K562 (cell line): ENCODE measurements at regions not wholly inside any gene's neighbourhood (a gene's known extent, or its start where the extent isn't known, plus 50 kb on each side); places are given as distances from the start of the nearest gene placed in this dataset.

Experiments
- ATAC-seq: fragments of 200-7000 bp; cut with Tn5 transposase; 3 replicates; pipeline ENCODE4 v1.9.1; 2020; ENCODE audit warnings: moderate library complexity
- BruUV-seq: library from RNA; stranded (reverse); fragments of 400-500 nt; replicated peaks from 2 replicates; lab custom pipeline; 2021; lab: Mats Ljungman, UMichigan
- CTCF ChIA-PET: fragments of 300-600 bp; formaldehyde crosslinking; extraction: SDS; loops from one replicate; lab custom pipeline; 2021; ENCODE audit warnings: low intra/inter-chr PET ratio; lab: Yijun Ruan, JAX
- POLR2A ChIA-PET: fragments of 300-600, 350-650 bp; sonication (Branson Sonifier 250); formaldehyde crosslinking; extraction: SDS; loops from one replicate; lab custom pipeline; 2021; ENCODE audit warnings: antibody characterized with exemption, inconsistent platforms; lab: Yijun Ruan, JAX
- DNase-seq, 4 experiments: peaks; one replicate each; pipeline versions ENCODE4 v3.0.0 to v3.0.0-alpha.2; 2011 to 2018; ENCODE audit warnings: low spot score in 3 of 4, mixed read lengths in 3 of 4; ENCODE audit errors: extremely low read depth in 1 of 4
- FAIRE-seq: peaks from 2 replicates; lab custom pipeline; 2011; peaks lifted over from hg19 to GRCh38; lab: Jason Lieb, UNC
- H2AFZ ChIP-seq: 2 replicates; pipeline ENCODE4 v1.6.0; 2011; ENCODE audit warnings: low read depth, low read length, control low read depth, inconsistent platforms
- H3K27ac ChIP-seq: fragments of 200-600 bp; 3 replicates; pipeline ENCODE4 v1.8.0; 2011; ENCODE audit warnings: low read depth, mild to moderate bottlenecking, control low read depth, inconsistent platforms, low read length, moderate library complexity, mixed read lengths; ENCODE audit errors: extremely low read depth
- H3K27me3 ChIP-seq, 2 experiments: fragments of 300-600 bp in 1 of 2; 2 replicates in 1 of 2; 3 replicates in 1 of 2; pipeline versions ENCODE4 v1.6.0 to v1.8.0; 2011; ENCODE audit warnings: inconsistent platforms in 2 of 2, low read length in 2 of 2, mild to moderate bottlenecking in 1 of 2, mixed read lengths in 1 of 2, moderate library complexity in 1 of 2; ENCODE audit not compliant: control insufficient read depth in 2 of 2, insufficient read depth in 2 of 2
- H3K36me3 ChIP-seq: fragments of 300-600 bp; 3 replicates; pipeline ENCODE4 v1.8.0; 2011; ENCODE audit warnings: mild to moderate bottlenecking, low read length, inconsistent platforms; ENCODE audit not compliant: control insufficient read depth, insufficient read depth
- H3K4me1 ChIP-seq, 2 experiments: fragments of 200-600 bp in 1 of 2; replicated peaks in 1 of 2; 2 replicates in 1 of 2; 3 replicates in 1 of 2; pipeline versions ENCODE4 v1.5.1 to v1.8.0; 2011; ENCODE audit warnings: inconsistent platforms in 2 of 2, low read length in 2 of 2, mild to moderate bottlenecking in 1 of 2, mixed read lengths in 1 of 2, moderate library complexity in 1 of 2; ENCODE audit not compliant: control insufficient read depth in 2 of 2, insufficient read depth in 2 of 2
- H3K4me2 ChIP-seq: 2 replicates; pipeline ENCODE4 v1.6.1; 2011; ENCODE audit warnings: low read length, control low read depth, inconsistent platforms, mixed read lengths; ENCODE audit not compliant: insufficient read depth
- H3K4me3 ChIP-seq: fragments of 200-600 bp; sonication (generic), shearing (Covaris generic); 2 replicates; pipeline ENCODE4 v1.5.1; 2016; ENCODE audit warnings: control low read depth, inconsistent platforms
- H3K79me2 ChIP-seq: fragments of 200-600 bp; 3 replicates; pipeline ENCODE4 v1.8.0; 2011; ENCODE audit warnings: low read length, inconsistent platforms; ENCODE audit not compliant: control insufficient read depth, insufficient read depth
- H3K9ac ChIP-seq, 2 experiments: 2 replicates each; pipeline versions ENCODE4 v1.6.0 to v1.6.1; 2011; ENCODE audit warnings: low read depth in 2 of 2, low read length in 2 of 2, control low read depth in 1 of 2, inconsistent platforms in 1 of 2, mild to moderate bottlenecking in 1 of 2, mixed read lengths in 1 of 2; ENCODE audit not compliant: insufficient read depth in 1 of 2
- H3K9me1 ChIP-seq: one replicate; pipeline ENCODE4 v1.6.0; 2011; ENCODE audit warnings: inconsistent platforms, mild to moderate bottlenecking, low read length, moderate library complexity; ENCODE audit not compliant: control insufficient read depth, insufficient read depth
- H3K9me3 ChIP-seq: replicated peaks from 2 replicates; pipeline ENCODE4 v1.5.1; 2011; ENCODE audit warnings: low read depth, low read length, inconsistent platforms; ENCODE audit not compliant: control insufficient read depth, insufficient read depth
- H4K20me1 ChIP-seq: replicated peaks from 2 replicates; pipeline ENCODE4 v1.6.1; 2011; ENCODE audit warnings: low read length, inconsistent platforms, mixed read lengths; ENCODE audit not compliant: control insufficient read depth, insufficient read depth
- POLR2B ChIP-seq: fragments of 450-650 bp; IDR thresholded peaks from 2 replicates; pipeline ENCODE4 v1.6.1; 2018; ENCODE audit warnings: low read depth; ENCODE audit not compliant: partially characterized antibody
- RBM15 ChIP-seq: fragments of 200-400 bp; formaldehyde crosslinking; IDR thresholded peaks from 2 replicates; pipeline ENCODE4 v1.6.1; 2018; ENCODE audit warnings: mild to moderate bottlenecking, low read length, moderate library complexity; ENCODE audit not compliant: insufficient read depth
- SRSF1 ChIP-seq: fragments of 200-400 bp; formaldehyde crosslinking; IDR thresholded peaks from 2 replicates; pipeline ENCODE4 v1.6.1; 2017; ENCODE audit warnings: mild to moderate bottlenecking, low read depth, low read length, moderate library complexity
- TRIM24 ChIP-seq, 2 experiments: fragments of 450-650 bp; IDR thresholded peaks; 2 replicates each; pipeline ENCODE4 v1.6.1; 2016
- WGBS: fragments of 100-300 bp; shearing (Covaris generic); methylation state at CpG from one replicate; pipeline ENCODE4 v1.1.6; 2016; ENCODE audit warnings: low coverage, mixed read lengths; ENCODE audit not compliant: insufficient coverage; ENCODE audit errors: missing lambda C conversion rate; 5-methylcytosine and 5-hydroxymethylcytosine counted together
- in situ Hi-C: fragments of 300-500 bp; cut with MboI; formaldehyde crosslinking; loops from 4 replicates; pipeline ENCODE4 v1.15.0; 2018; ENCODE audit warnings: inconsistent platforms, mixed read lengths
- intact Hi-C: fragments of 100-400 bp; cut with micrococcal nuclease; formaldehyde crosslinking; loops from 2 replicates; pipeline ENCODE4 v1.14.2; 2022
- TF ChIP-seq, protein P1 (sequence below): sonication (generic); formaldehyde crosslinking; IDR thresholded peaks from 2 replicates; pipeline ENCODE4 v1.4.0; 2020; ENCODE audit warnings: mild to moderate bottlenecking, missing genetic modification reagents
- TF ChIP-seq, protein P2 (sequence below): sonication (generic); formaldehyde crosslinking; IDR thresholded peaks from 2 replicates; pipeline ENCODE4 v1.8.0; 2022; ENCODE audit warnings: missing genetic modification reagents, mild to moderate bottlenecking, borderline replicate concordance
- TF ChIP-seq, protein P3 (sequence below): fragments of 250-450 bp; sonication (Bioruptor Pico); IDR thresholded peaks from 2 replicates; pipeline ENCODE4 v1.4.0; 2020; ENCODE audit warnings: borderline replicate concordance
- TF ChIP-seq, protein P4 (sequence below), 2 experiments: fragments of 250-450 bp in 1 of 2; fragments of 450-650 bp in 1 of 2; sonication (Bioruptor Pico) in 1 of 2; IDR thresholded peaks; 2 replicates each; pipeline versions ENCODE4 v1.6.1 to v1.8.0; 2016 to 2021; ENCODE audit warnings: mild to moderate bottlenecking in 2 of 2, moderate library complexity in 2 of 2, missing compliant biosample characterization in 1 of 2, missing genetic modification characterization in 1 of 2

DNA sequence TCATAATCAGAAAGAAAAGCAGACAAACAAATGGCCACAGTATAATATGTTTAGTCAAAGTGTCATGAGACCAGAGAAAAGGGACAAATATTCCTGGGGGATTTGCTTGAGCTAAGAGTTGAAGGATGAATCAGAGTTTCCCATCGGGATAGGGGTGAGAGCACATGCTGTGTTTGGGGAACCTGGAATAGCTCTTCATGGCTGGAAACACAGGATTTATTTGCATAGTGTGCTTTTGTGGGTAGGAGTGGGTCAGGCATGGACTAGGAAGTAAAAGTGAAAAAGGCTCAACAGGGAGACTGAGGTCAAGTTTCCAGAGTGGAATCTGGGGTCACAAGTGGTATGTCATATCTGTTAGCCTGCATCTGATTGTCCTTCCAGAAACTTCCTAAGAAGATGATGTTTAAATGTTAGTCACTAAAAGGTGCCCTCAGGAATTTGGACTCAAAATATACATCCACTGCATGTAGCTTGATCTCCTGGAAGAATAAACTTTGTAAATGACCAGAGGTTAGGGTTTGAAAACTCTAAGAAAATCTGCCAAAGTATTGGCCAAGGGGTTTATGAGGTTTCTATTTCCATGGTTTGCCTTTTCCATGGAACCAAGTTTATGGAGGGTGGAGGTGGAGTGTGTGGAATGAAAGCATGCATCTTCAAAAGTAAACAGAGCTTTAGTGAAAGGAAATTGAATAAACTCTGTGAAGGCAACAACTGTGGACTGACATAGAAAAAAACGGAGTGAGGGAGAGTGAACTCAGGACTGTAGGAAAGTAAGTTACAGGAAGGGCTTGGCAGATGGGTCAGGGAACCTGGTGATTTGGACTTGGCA, 344.6 kb downstream of the C12orf75 start (continued):
- TF ChIP-seq, protein P1, sequence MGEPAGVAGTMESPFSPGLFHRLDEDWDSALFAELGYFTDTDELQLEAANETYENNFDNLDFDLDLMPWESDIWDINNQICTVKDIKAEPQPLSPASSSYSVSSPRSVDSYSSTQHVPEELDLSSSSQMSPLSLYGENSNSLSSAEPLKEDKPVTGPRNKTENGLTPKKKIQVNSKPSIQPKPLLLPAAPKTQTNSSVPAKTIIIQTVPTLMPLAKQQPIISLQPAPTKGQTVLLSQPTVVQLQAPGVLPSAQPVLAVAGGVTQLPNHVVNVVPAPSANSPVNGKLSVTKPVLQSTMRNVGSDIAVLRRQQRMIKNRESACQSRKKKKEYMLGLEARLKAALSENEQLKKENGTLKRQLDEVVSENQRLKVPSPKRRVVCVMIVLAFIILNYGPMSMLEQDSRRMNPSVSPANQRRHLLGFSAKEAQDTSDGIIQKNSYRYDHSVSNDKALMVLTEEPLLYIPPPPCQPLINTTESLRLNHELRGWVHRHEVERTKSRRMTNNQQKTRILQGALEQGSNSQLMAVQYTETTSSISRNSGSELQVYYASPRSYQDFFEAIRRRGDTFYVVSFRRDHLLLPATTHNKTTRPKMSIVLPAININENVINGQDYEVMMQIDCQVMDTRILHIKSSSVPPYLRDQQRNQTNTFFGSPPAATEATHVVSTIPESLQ (CRISPR knock-in tag): no peak

DNA sequence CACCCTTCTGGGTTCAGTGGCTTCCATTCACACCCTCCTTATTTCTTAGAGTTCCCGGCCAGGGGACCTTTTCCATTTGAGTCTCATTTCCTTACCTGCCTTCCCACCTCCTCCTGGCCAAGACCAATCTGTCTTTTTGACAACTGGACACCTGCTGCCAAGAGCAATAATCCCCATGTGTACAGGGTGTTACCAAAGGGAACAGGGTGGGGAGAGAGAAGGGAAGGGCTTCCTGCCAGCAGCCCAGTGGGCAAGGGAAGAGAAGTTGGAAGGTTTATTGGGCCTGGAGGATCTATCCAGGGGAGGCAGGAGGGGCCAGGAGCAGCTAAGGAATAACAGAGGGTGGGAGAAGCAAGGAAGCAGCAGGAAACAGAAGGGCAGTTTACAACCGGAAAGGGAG, 346.2 kb downstream of the C12orf75 start:
- FAIRE-seq: no peak
- CTCF ChIA-PET: no interaction called here
- Histone ChIP-seq H3K4me1 (peaks cover 0 to 3% of the 10 kb centered on the region in 2 experiments; a peak in 1 of 5 replicates), H3K4me2 (no peak overlapping the region), H3K9me1 (no peaks in the 10 kb centered on the region), H3K27me3 (no peaks in the 10 kb centered on the region), H4K20me1 (no peaks in the 10 kb centered on the region), H3K9ac (no peak overlapping the region), H3K4me3 (no peak overlapping the region), H3K27ac (no peak overlapping the region), H3K79me2 (no peaks in the 10 kb centered on the region), H3K36me3 (no peaks in the 10 kb centered on the region), H2AFZ (no peak overlapping the region), H3K9me3 (no peaks in the 10 kb centered on the region)
- POLR2A ChIA-PET: interaction anchor here (1.1 kb wide), 1 partner anchor 12 kb away, joined by 3 read pairs; no protein-coding TSS in a partner anchor
- TF ChIP-seq, protein P2, sequence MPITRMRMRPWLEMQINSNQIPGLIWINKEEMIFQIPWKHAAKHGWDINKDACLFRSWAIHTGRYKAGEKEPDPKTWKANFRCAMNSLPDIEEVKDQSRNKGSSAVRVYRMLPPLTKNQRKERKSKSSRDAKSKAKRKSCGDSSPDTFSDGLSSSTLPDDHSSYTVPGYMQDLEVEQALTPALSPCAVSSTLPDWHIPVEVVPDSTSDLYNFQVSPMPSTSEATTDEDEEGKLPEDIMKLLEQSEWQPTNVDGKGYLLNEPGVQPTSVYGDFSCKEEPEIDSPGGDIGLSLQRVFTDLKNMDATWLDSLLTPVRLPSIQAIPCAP: no peak
- TF ChIP-seq SRSF1 (no peak), POLR2B (no peak), TRIM24 (IDR thresholded peaks at IDR 0.05) (no peak), RBM15 (no peak)
- TF ChIP-seq, protein P3, sequence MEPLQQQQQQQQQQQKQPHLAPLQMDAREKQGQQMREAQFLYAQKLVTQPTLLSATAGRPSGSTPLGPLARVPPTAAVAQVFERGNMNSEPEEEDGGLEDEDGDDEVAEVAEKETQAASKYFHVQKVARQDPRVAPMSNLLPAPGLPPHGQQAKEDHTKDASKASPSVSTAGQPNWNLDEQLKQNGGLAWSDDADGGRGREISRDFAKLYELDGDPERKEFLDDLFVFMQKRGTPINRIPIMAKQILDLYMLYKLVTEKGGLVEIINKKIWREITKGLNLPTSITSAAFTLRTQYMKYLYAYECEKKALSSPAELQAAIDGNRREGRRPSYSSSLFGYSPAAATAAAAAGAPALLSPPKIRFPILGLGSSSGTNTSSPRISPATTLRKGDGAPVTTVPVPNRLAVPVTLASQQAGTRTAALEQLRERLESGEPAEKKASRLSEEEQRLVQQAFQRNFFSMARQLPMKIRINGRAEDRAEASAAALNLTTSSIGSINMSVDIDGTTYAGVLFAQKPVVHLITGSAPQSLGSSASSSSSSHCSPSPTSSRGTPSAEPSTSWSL (CRISPR knock-in tag): no peak
- TF ChIP-seq, protein P4, sequence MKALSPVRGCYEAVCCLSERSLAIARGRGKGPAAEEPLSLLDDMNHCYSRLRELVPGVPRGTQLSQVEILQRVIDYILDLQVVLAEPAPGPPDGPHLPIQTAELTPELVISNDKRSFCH (CRISPR knock-in tag; IDR thresholded peaks at IDR 0.05): no peak
- TF ChIP-seq, protein P4 (tag; IDR thresholded peaks at IDR 0.05): no peak
- WGBS: 0% methylated on average over 1 of the region's 2 CpGs
- ATAC-seq: no peak
- DNase-seq: no peak
- BruUV-seq: no TSS peak
- intact Hi-C loops (no loop called here), in situ Hi-C loops (no loop called here)
